B cell (primary cell): ENCODE measurements at regions not wholly inside any gene's neighbourhood (a gene's known extent, or its start where the extent isn't known, plus 50 kb on each side); places are given as distances from the start of the nearest gene placed in this dataset.

ENCODE experiments used
- ATAC-seq: fragments of 200-7000 bp; cut with Tn5 transposase; one replicate; pipeline ENCODE4 v1.10.0; 2021; ENCODE audit warnings: low read depth, mild to moderate bottlenecking, moderate number of reproducible peaks, moderate library complexity
- CTCF ChIA-PET: fragments of 350-600 bp; sonication (Branson Sonifier 250); formaldehyde crosslinking; loops from one replicate; lab custom pipeline; 2021; ENCODE audit warnings: antibody characterized with exemption, inconsistent platforms; lab: Charles Lee
- POLR2A ChIA-PET: fragments of 350-600 bp; sonication (Branson Sonifier 250); formaldehyde crosslinking; loops from one replicate; lab custom pipeline; 2021; ENCODE audit warnings: antibody characterized with exemption; lab: Charles Lee
- DNase-seq: peaks from one replicate; pipeline ENCODE4 v3.0.0; 2013
- H2AFZ ChIP-seq: 2 replicates; pipeline ENCODE4 v1.6.1; 2012; ENCODE audit warnings: mild to moderate bottlenecking, low read depth, low read length; ENCODE audit not compliant: insufficient read depth, poor library complexity, severe bottlenecking
- H3K27ac ChIP-seq, 2 donors: 1 replicate in 1 of 2; 2 replicates in 1 of 2; pipeline ENCODE4 v1.5.1; 2012 to 2013; ENCODE audit warnings: low read length in 2 of 2, mild to moderate bottlenecking in 2 of 2, moderate library complexity in 1 of 2
- H3K27me3 ChIP-seq, 4 experiments: fragments of 200-600 bp in 1 of 4; sonication (generic) in 1 of 4; replicated peaks in 1 of 4; 1 replicate in 2 of 4; 2 replicates in 2 of 4; pipeline versions ENCODE4 v1.6.1 to v1.7.0; 2013 to 2016; ENCODE audit warnings: low read length in 3 of 4, mild to moderate bottlenecking in 2 of 4, mixed read lengths in 1 of 4, moderate library complexity in 1 of 4; ENCODE audit not compliant: insufficient read depth in 4 of 4, control insufficient read depth in 3 of 4; ENCODE audit errors: control extremely low read depth in 1 of 4
- H3K36me3 ChIP-seq, 2 experiments: replicated peaks in 1 of 2; 1 replicate in 1 of 2; 2 replicates in 1 of 2; pipeline versions ENCODE4 v1.6.1 to v1.7.1; 2013; ENCODE audit warnings: low read length in 1 of 2; ENCODE audit not compliant: insufficient read depth in 2 of 2, control insufficient read depth in 1 of 2; ENCODE audit errors: control extremely low read depth in 1 of 2, extremely low read depth in 1 of 2
- H3K4me1 ChIP-seq, 2 donors: fragments of 200-600 bp in 1 of 2; sonication (generic) in 1 of 2; 1 replicate in 1 of 2; 2 replicates in 1 of 2; pipeline versions ENCODE4 v1.5.1 to v1.6.1; 2013 to 2017; ENCODE audit warnings: low read length in 2 of 2; ENCODE audit not compliant: control insufficient read depth in 2 of 2, insufficient read depth in 2 of 2
- H3K4me2 ChIP-seq: replicated peaks from 2 replicates; pipeline ENCODE3; 2012; ENCODE audit warnings: mild to moderate bottlenecking, low read depth, low read length; ENCODE audit not compliant: poor library complexity, severe bottlenecking
- H3K4me3 ChIP-seq, 5 experiments: fragments of 200-600 bp in 1 of 5; sonication (generic) in 1 of 5; 1 replicate in 3 of 5; 2 replicates in 2 of 5; pipeline versions ENCODE4 v1.5.1 to v1.7.0; 2011 to 2016; ENCODE audit warnings: low read length in 4 of 5, mild to moderate bottlenecking in 4 of 5, low read depth in 2 of 5, control low read depth in 1 of 5, moderate library complexity in 1 of 5; ENCODE audit not compliant: insufficient read depth in 1 of 5; ENCODE audit errors: control extremely low read depth in 1 of 5, extremely low read depth in 1 of 5
- H3K79me2 ChIP-seq: fragments of 200-600 bp; sonication (generic); one replicate; pipeline ENCODE4 v1.6.0; 2016; ENCODE audit warnings: low read length; ENCODE audit not compliant: control insufficient read depth, insufficient read depth
- H3K9ac ChIP-seq: fragments of 200-600 bp; sonication (generic); 2 replicates; pipeline ENCODE4 v1.6.1; 2017; ENCODE audit warnings: mild to moderate bottlenecking, low read length, moderate library complexity
- H3K9me3 ChIP-seq, 3 donors: one replicate each; pipeline versions ENCODE4 v1.6.1 to v1.7.1; 2013; ENCODE audit warnings: low read length in 2 of 3; ENCODE audit not compliant: control insufficient read depth in 2 of 3, insufficient read depth in 1 of 3; ENCODE audit errors: control extremely low read depth in 1 of 3
- H4K20me1 ChIP-seq: 2 replicates; pipeline ENCODE4 v1.6.0; 2012; ENCODE audit warnings: mild to moderate bottlenecking, low read length; ENCODE audit not compliant: insufficient read depth, control insufficient read depth, poor library complexity, severe bottlenecking
- H3K27ac Mint-ChIP-seq: one replicate; pipeline ENCODE4 v1.8.0; 2021; ENCODE audit warnings: mixed read lengths
- H3K27me3 Mint-ChIP-seq: one replicate; pipeline ENCODE4 v1.8.0; 2021; ENCODE audit warnings: mixed read lengths
- H3K4me1 Mint-ChIP-seq: one replicate; pipeline ENCODE4 v1.8.0; 2021; ENCODE audit warnings: mixed read lengths
- H3K4me3 Mint-ChIP-seq: one replicate; pipeline ENCODE4 v1.8.0; 2021; ENCODE audit warnings: mixed read lengths
- H3K9me3 Mint-ChIP-seq: one replicate; pipeline ENCODE4 v1.8.0; 2022; ENCODE audit warnings: mixed read lengths; ENCODE audit not compliant: insufficient read depth
- CTCF ChIP-seq: fragments of 200-600 bp; IDR thresholded peaks from one replicate; pipeline ENCODE4 v1.8.0; 2022; ENCODE audit warnings: antibody characterized with exemption, mild to moderate bottlenecking
- EZH2 ChIP-seq: IDR thresholded peaks from 2 replicates; pipeline ENCODE4 v1.6.1; 2012; ENCODE audit warnings: borderline replicate concordance, low read depth, mild to moderate bottlenecking, moderate library complexity, low read length; ENCODE audit not compliant: insufficient read depth, poor library complexity, severe bottlenecking
- WGBS: methylation state at CpG from one replicate; pipeline ENCODE4 v1.1.5; 2013; ENCODE audit warnings: missing lambda C conversion rate; ENCODE audit not compliant: insufficient coverage; 5-methylcytosine and 5-hydroxymethylcytosine counted together
- intact Hi-C: fragments of 100-400 bp; cut with micrococcal nuclease; formaldehyde crosslinking; loops from one replicate; pipeline ENCODE4 v1.10.0; 2022

DNA sequence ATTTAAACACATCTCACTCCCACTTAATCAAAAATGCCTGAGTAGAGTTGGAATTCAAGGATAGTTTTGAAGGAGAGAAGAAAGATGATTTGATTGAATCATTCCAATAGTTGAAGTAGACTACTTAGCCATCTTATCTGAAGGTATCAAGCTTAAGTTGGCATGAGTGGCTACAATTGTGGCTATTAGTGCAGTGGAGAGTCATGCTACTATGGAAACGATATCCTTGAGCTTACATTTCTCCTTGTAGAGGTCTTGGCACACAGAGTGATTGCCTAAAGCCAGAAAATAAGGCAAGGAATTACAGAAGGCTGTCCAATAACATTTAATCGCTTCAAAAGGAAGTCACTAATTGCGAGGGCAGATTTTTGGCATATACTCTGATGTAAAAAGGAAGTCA, 1022.7 kb downstream of the IGSF11 start:
- Histone ChIP-seq H3K36me3 (no peaks in the 10 kb centered on the region), H3K27ac (no peak overlapping the region), H3K9ac (no peak overlapping the region), H4K20me1 (no peaks in the 10 kb centered on the region), H3K9me3 (no peaks in the 10 kb centered on the region), H3K27me3 (no peaks in the 10 kb centered on the region), H3K4me2 (no peak overlapping the region), H2AFZ (no peak overlapping the region), H3K79me2 (no peaks in the 10 kb centered on the region), H3K4me1 (no peaks in the 10 kb centered on the region), H3K4me3 (no peak overlapping the region)
- ChIA-PET POLR2A (no interaction called here), CTCF (no interaction called here)
- WGBS, result 71% methylated on average over 2 of the region's 3 CpGs
- intact Hi-C loops, result no loop called here
- no peak for ATAC-seq
- Mint-ChIP-seq H3K9me3 (peaks cover 2% of the 10 kb centered on the region), H3K27ac (no peak overlapping the region), H3K4me3 (no peak overlapping the region), H3K27me3 (no peaks in the 10 kb centered on the region), H3K4me1 (no peaks in the 10 kb centered on the region)
- no peak for TF ChIP-seq EZH2
- no peak for DNase-seq

- ATAC-seq, result no peak
- no CpG with 5 or more reads among the region's 2 CpGs for WGBS
Observed at GRCh38 chr3:118029049-118029448, 1005.6 kb downstream of the IGSF11 start.

More at GRCh38 chr3:118029049-118029448, 1005.6 kb downstream of the IGSF11 start:
- TF ChIP-seq CTCF (no peak), EZH2 (no peak)
- ChIA-PET POLR2A (no interaction called here), CTCF (no interaction called here)
- no peaks in the 10 kb centered on the region for H3K4me1 ChIP-seq
- no peak overlapping the region for H3K27ac Mint-ChIP-seq
- no peaks in the 10 kb centered on the region for H3K36me3 ChIP-seq
- H3K79me2 ChIP-seq, result no peaks in the 10 kb centered on the region
- no peak overlapping the region for H3K27ac ChIP-seq
- no peaks in the 10 kb centered on the region for H3K4me1 Mint-ChIP-seq
- H2AFZ ChIP-seq, result no peak overlapping the region
- DNase-seq, result no peak
- no peak overlapping the region for H3K4me2 ChIP-seq
- H3K9me3 ChIP-seq, result peaks cover 0 to 6% (median 4%) of the 10 kb centered on the region in 3 donors
- H3K9ac ChIP-seq, result no peak overlapping the region
- no peaks in the 10 kb centered on the region for H3K27me3 Mint-ChIP-seq
- H4K20me1 ChIP-seq, result no peaks in the 10 kb centered on the region
- H3K4me3 ChIP-seq, result no peak overlapping the region
- peaks cover 15% of the 10 kb centered on the region for H3K9me3 Mint-ChIP-seq
- no peaks in the 10 kb centered on the region for H3K27me3 ChIP-seq
- no peak overlapping the region for H3K4me3 Mint-ChIP-seq
- intact Hi-C loops, result no loop called here
